H9 (cell line): ENCODE measurements at regions not wholly inside any gene's neighbourhood (a gene's known extent, or its start where the extent isn't known, plus 50 kb on each side); places are given as distances from the start of the nearest gene placed in this dataset.

ENCODE experiments used
- DNase-seq: peaks from one replicate; pipeline ENCODE4 v3.0.0-alpha.2; 2017
- H2AFZ ChIP-seq: one replicate; pipeline ENCODE4 v1.6.1; 2013; ENCODE audit warnings: mild to moderate bottlenecking, low read length, control low read depth, moderate library complexity
- H2AK5ac ChIP-seq: 2 replicates; pipeline ENCODE4 v1.6.1; 2013; ENCODE audit warnings: low read length, control low read depth, mixed read lengths; ENCODE audit not compliant: insufficient read length
- H2BK120ac ChIP-seq: one replicate; pipeline ENCODE4 v1.6.1; 2013; ENCODE audit warnings: low read depth, mild to moderate bottlenecking, low read length, control low read depth, inconsistent platforms; ENCODE audit not compliant: poor library complexity, severe bottlenecking
- H2BK12ac ChIP-seq: 2 replicates; pipeline ENCODE4 v1.6.1; 2013; ENCODE audit warnings: low read length, control low read depth, mixed read lengths, low read depth; ENCODE audit not compliant: insufficient read length
- H2BK15ac ChIP-seq: 2 replicates; pipeline ENCODE4 v1.6.1; 2013; ENCODE audit warnings: low read depth, low read length, control low read depth
- H2BK20ac ChIP-seq: one replicate; pipeline ENCODE4 v1.6.1; 2013; ENCODE audit warnings: low read depth, mild to moderate bottlenecking, low read length, control low read depth, inconsistent platforms; ENCODE audit not compliant: poor library complexity, severe bottlenecking
- H2BK5ac ChIP-seq: 2 replicates; pipeline ENCODE4 v1.6.1; 2013; ENCODE audit warnings: low read length, control low read depth, mixed read lengths; ENCODE audit not compliant: insufficient read length
- H3K14ac ChIP-seq: 2 replicates; pipeline ENCODE4 v1.6.1; 2013; ENCODE audit warnings: low read length, control low read depth; ENCODE audit not compliant: insufficient read depth
- H3K18ac ChIP-seq: 2 replicates; pipeline ENCODE4 v1.6.1; 2013; ENCODE audit warnings: low read depth, mild to moderate bottlenecking, mixed read lengths, low read length, control low read depth; ENCODE audit not compliant: insufficient read length
- H3K23ac ChIP-seq: 2 replicates; pipeline ENCODE4 v1.6.1; 2013; ENCODE audit warnings: low read length, control low read depth, mixed read lengths, low read depth; ENCODE audit not compliant: insufficient read length
- H3K23me2 ChIP-seq: 2 replicates; pipeline ENCODE4 v1.6.1; 2013; ENCODE audit warnings: low read depth, mild to moderate bottlenecking, mixed read lengths, low read length, control low read depth; ENCODE audit not compliant: insufficient read length, poor library complexity, severe bottlenecking
- H3K27ac ChIP-seq: 2 replicates; pipeline ENCODE4 v1.5.1; 2013; ENCODE audit warnings: low read length, control low read depth, mixed read lengths, low read depth; ENCODE audit not compliant: insufficient read length
- H3K27me3 ChIP-seq: 2 replicates; pipeline ENCODE4 v1.6.1; 2013; ENCODE audit warnings: low read length, control low read depth, inconsistent platforms; ENCODE audit not compliant: insufficient read depth
- H3K4ac ChIP-seq: 2 replicates; pipeline ENCODE4 v1.6.1; 2013; ENCODE audit warnings: low read depth, mild to moderate bottlenecking, control low read depth, inconsistent platforms, low read length, moderate library complexity
- H3K4me1 ChIP-seq: 2 replicates; pipeline ENCODE4 v1.6.1; 2013; ENCODE audit warnings: low read length, control low read depth, inconsistent platforms; ENCODE audit not compliant: insufficient read depth
- H3K4me2 ChIP-seq: 2 replicates; pipeline ENCODE4 v1.6.1; 2013; ENCODE audit warnings: low read length, control low read depth, mixed read lengths; ENCODE audit not compliant: insufficient read length, insufficient read depth
- H3K56ac ChIP-seq: 2 replicates; pipeline ENCODE4 v1.6.1; 2013; ENCODE audit warnings: low read depth, mild to moderate bottlenecking, mixed read lengths, low read length, control low read depth; ENCODE audit not compliant: insufficient read length
- H3K79me1 ChIP-seq: 2 replicates; pipeline ENCODE4 v1.6.1; 2013; ENCODE audit warnings: low read depth, mild to moderate bottlenecking, moderate library complexity, low read length, control low read depth, inconsistent platforms; ENCODE audit not compliant: insufficient read depth, poor library complexity, severe bottlenecking
- H3K79me2 ChIP-seq: 2 replicates; pipeline ENCODE4 v1.6.1; 2013; ENCODE audit warnings: low read length, control low read depth, inconsistent platforms; ENCODE audit not compliant: insufficient read depth
- H3K9ac ChIP-seq: 2 replicates; pipeline ENCODE4 v1.6.1; 2013; ENCODE audit warnings: low read length, control low read depth, mixed read lengths; ENCODE audit not compliant: insufficient read length; ENCODE audit errors: extremely low read depth
- H3K9me3 ChIP-seq: one replicate; pipeline ENCODE4 v1.6.1; 2013; ENCODE audit warnings: low read depth, low read length, inconsistent platforms; ENCODE audit not compliant: control insufficient read depth
- H3T11ph ChIP-seq: one replicate; pipeline ENCODE4 v1.6.1; 2013; ENCODE audit warnings: mild to moderate bottlenecking, low read length, control low read depth, inconsistent platforms
- H4K20me1 ChIP-seq: one replicate; pipeline ENCODE4 v1.6.1; 2013; ENCODE audit not compliant: control insufficient read depth, insufficient read length, insufficient read depth
- H4K5ac ChIP-seq: 2 replicates; pipeline ENCODE4 v1.6.1; 2013; ENCODE audit warnings: low read depth, mild to moderate bottlenecking, mixed read lengths, low read length, control low read depth; ENCODE audit not compliant: insufficient read length
- H4K8ac ChIP-seq: replicated peaks from 2 replicates; pipeline ENCODE4 v1.6.1; 2013; ENCODE audit warnings: low read length, control low read depth, mixed read lengths, low read depth; ENCODE audit not compliant: insufficient read length
- H4K91ac ChIP-seq: 2 replicates; pipeline ENCODE4 v1.6.1; 2013; ENCODE audit warnings: low read depth, mild to moderate bottlenecking, moderate library complexity, mixed read lengths, low read length, control low read depth; ENCODE audit not compliant: insufficient read length
- H3K27ac Mint-ChIP-seq, 3 experiments: 2 replicates in 2 of 3; 3 replicates in 1 of 3; pipeline ENCODE4 v1.8.0; 2020 to 2021; ENCODE audit warnings: mixed read lengths in 3 of 3, mild to moderate bottlenecking in 1 of 3, moderate library complexity in 1 of 3
- H3K27me3 Mint-ChIP-seq: 2 replicates; pipeline ENCODE4 v1.8.0; 2021; ENCODE audit warnings: low read depth, mild to moderate bottlenecking, moderate library complexity, mixed read lengths
- H3K36me3 Mint-ChIP-seq, 3 experiments: 2 replicates in 2 of 3; 3 replicates in 1 of 3; pipeline ENCODE4 v1.8.0; 2020 to 2021; ENCODE audit warnings: low read depth in 3 of 3, mixed read lengths in 3 of 3; ENCODE audit not compliant: insufficient read depth in 1 of 3
- H3K4me1 Mint-ChIP-seq, 2 experiments: 2 replicates each; pipeline ENCODE4 v1.8.0; 2020; ENCODE audit warnings: mixed read lengths in 2 of 2
- H3K4me3 Mint-ChIP-seq, 2 experiments: 2 replicates in 1 of 2; 3 replicates in 1 of 2; pipeline ENCODE4 v1.8.0; 2020 to 2021; ENCODE audit warnings: mild to moderate bottlenecking in 2 of 2, mixed read lengths in 2 of 2, moderate library complexity in 1 of 2
- H3K9me3 Mint-ChIP-seq, 2 experiments: 2 replicates in 1 of 2; 3 replicates in 1 of 2; pipeline ENCODE4 v1.8.0; 2020; ENCODE audit warnings: mild to moderate bottlenecking in 2 of 2, mixed read lengths in 2 of 2, moderate library complexity in 1 of 2
- CTCF ChIP-seq: fragments of 200-600 bp; sonication (generic); conservative IDR thresholded peaks from 3 replicates; pipeline ENCODE4 v1.8.0; 2021; ENCODE audit warnings: antibody characterized with exemption, mild to moderate bottlenecking
- WGBS: extraction: QIAGEN DNeasy Blood & Tissue Kit; methylation state at CpG from one replicate; pipeline ENCODE4 v1.1.7; 2013; ENCODE audit warnings: missing lambda C conversion rate, low lambda C conversion rate, mixed read lengths; ENCODE audit not compliant: insufficient read length; ENCODE audit errors: extremely low coverage; 5-methylcytosine and 5-hydroxymethylcytosine counted together

- Histone ChIP-seq H3K9ac (no peak overlapping the region), H3K14ac (no peak overlapping the region), H3K4me1 (no peaks in the 10 kb centered on the region; the same call in 1 of the 2 replicates), H4K5ac (no peak overlapping the region), H3K4ac (no peak overlapping the region), H3K18ac (no peak overlapping the region), H2AK5ac (no peak overlapping the region), H3K79me1 (no peaks in the 10 kb centered on the region), H3K27ac (no peak overlapping the region), H3K9me3 (no peaks in the 10 kb centered on the region), H2BK15ac (no peak overlapping the region), H2BK12ac (no peak overlapping the region), H4K91ac (no peak overlapping the region), H3K79me2 (no peaks in the 10 kb centered on the region), H4K20me1 (no peaks in the 10 kb centered on the region), H2BK5ac (no peak overlapping the region), H2AFZ (no peak overlapping the region), H3K27me3 (no peaks in the 10 kb centered on the region), H2BK120ac (no peak overlapping the region), H4K8ac (no peak overlapping the region), H2BK20ac (no peak overlapping the region), H3T11ph (no peak overlapping the region), H3K56ac (no peak overlapping the region), H3K23ac (no peak overlapping the region), H3K23me2 (no peaks in the 10 kb centered on the region), H3K4me2 (no peak overlapping the region)
- peak; percentile 34 for DNase-seq
- Mint-ChIP-seq H3K9me3 (no peaks in the 10 kb centered on the region), H3K36me3 (no peaks in the 10 kb centered on the region; a peak in 1 of 7 replicates), H3K4me1 (peaks cover 9 to 12% of the 10 kb centered on the region in 2 experiments), H3K27ac (no peak overlapping the region; a peak in 1 of 7 replicates), H3K27me3 (peaks cover 8% of the 10 kb centered on the region), H3K4me3 (no peak overlapping the region)
- no CpG with 5 or more reads among the region's 8 CpGs for WGBS
- TF ChIP-seq CTCF, result no peak
Measured at GRCh38 chr18:40041951-40042350, 1913.1 kb upstream of the PIK3C3 start.
